ENCODE measurements at regions not wholly inside any gene's neighbourhood (a gene's known extent, or its start where the extent isn't known, plus 50 kb on each side); places are given as distances from the start of the nearest gene placed in this dataset.

GRCh38 chr15:31248263-31248662 lies 78.4 kb upstream of the KLF13 start:
- no peak for TF ChIP-seq CTCF (IDR thresholded peaks at IDR 0.05; ENCODE audit: insufficient read depth, low read length)
- DNase-seq (ENCODE audit: low read depth) = no peak

GRCh38 chr15:31248951-31249350 lies 77.7 kb upstream of the KLF13 start:
- no peak for DNase-seq (ENCODE audit: low read depth)
- no peak for TF ChIP-seq CTCF (IDR thresholded peaks at IDR 0.05; ENCODE audit: insufficient read depth, low read length)
- no peak overlapping the region for H3K4me3 ChIP-seq (ENCODE audit: low read depth, low read length)

More at GRCh38 chr15:31248263-31248662, 78.4 kb upstream of the KLF13 start:
- H3K4me3 ChIP-seq (ENCODE audit: low read depth, low read length) = no peak overlapping the region

- H3K4me3 ChIP-seq (ENCODE audit: low read depth, low read length) = no peak overlapping the region
- DNase-seq (ENCODE audit: low read depth) = no peak
- TF ChIP-seq CTCF (IDR thresholded peaks at IDR 0.05; ENCODE audit: insufficient read depth, low read length) = no peak
These were observed 76.6 kb upstream of the KLF13 start for GRCh38 chr15:31250033-31250432.

- H3K4me3 ChIP-seq (ENCODE audit: low read depth, low read length) = no peak overlapping the region
- DNase-seq (ENCODE audit: low read depth) = no peak
- no peak for TF ChIP-seq CTCF (IDR thresholded peaks at IDR 0.05; ENCODE audit: insufficient read depth, low read length)
These were observed 75.5 kb upstream of the KLF13 start for GRCh38 chr15:31251165-31251564.

GRCh38 chr15:31252171-31252785 lies 74.4 kb upstream of the KLF13 start:
- TF ChIP-seq CTCF (IDR thresholded peaks at IDR 0.05; ENCODE audit: insufficient read depth, low read length) = no peak
- DNase-seq (ENCODE audit: low read depth) = no peak
- H3K4me3 ChIP-seq (ENCODE audit: low read depth, low read length) = no peak overlapping the region

GRCh38 chr15:31254431-31255175 lies 72.0 kb upstream of the KLF13 start:
- no peak overlapping the region for H3K4me3 ChIP-seq (ENCODE audit: low read depth, low read length)
- peak; percentile 72 for DNase-seq (ENCODE audit: low read depth)
- TF ChIP-seq CTCF (IDR thresholded peaks at IDR 0.05; ENCODE audit: insufficient read depth, low read length) = no peak
